Mammary epithelial cell (primary cell): ENCODE measurements at regions not wholly inside any gene's neighbourhood (a gene's known extent, or its start where the extent isn't known, plus 50 kb on each side); places are given as distances from the start of the nearest gene placed in this dataset.

Experiments
- EZH2 ChIP-seq: IDR thresholded peaks from 2 replicates; pipeline ENCODE4 v1.6.1; 2012; ENCODE audit warnings: low read length, inconsistent platforms, borderline replicate concordance
- TF ChIP-seq, protein P1 (sequence below), 2 donors: IDR thresholded peaks in 1 of 2; conservative IDR thresholded peaks in 1 of 2; 2 replicates each; pipeline ENCODE4 v1.5.1; 2011 to 2012; ENCODE audit warnings: inconsistent platforms in 2 of 2, low read length in 2 of 2, mild to moderate bottlenecking in 2 of 2, control low read depth in 1 of 2, low read depth in 1 of 2; ENCODE audit not compliant: insufficient read depth in 1 of 2; ENCODE audit errors: extremely low read depth in 1 of 2

DNA sequence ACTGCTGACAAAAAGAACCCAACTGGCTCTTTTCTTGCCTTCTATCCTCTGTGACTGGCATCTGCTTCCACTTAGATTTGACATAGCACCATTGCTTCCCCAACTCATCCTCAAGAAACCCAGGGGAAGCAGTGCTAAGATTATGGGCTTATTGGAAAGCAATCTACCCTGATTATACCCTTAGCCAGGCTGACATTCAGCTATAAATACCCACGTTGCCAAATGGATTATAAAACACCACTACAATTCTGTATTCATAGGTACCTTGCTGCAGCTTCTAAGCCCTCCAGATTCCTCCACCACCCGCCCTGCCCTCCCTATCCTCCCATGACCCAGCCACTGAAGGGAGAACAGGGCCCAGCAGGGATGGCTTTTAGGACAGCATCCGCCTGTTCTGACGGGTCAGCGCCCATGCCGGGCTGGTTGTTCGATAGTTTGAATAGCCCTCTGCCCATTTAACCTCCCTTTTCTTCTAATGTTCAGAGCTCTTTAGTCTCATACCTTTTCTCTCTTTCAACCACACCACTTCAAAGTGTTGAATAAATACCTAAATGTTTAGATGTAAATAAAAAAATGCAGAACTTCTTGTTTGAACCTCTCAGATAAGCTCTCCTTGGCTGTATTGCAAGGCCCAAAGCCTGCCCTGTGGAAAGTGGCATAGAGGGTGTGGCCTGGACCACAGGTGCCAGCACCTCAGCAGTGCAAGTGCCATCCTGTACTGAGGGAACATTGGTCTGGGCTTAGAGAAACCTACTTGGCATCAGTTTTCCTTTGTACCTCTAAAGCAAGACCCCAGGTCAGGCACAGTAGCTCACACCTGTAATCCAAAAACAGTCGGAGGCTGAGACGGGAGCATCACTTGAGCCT lies 86.6 kb upstream of the RGPD5 start:
- TF ChIP-seq, protein P1, sequence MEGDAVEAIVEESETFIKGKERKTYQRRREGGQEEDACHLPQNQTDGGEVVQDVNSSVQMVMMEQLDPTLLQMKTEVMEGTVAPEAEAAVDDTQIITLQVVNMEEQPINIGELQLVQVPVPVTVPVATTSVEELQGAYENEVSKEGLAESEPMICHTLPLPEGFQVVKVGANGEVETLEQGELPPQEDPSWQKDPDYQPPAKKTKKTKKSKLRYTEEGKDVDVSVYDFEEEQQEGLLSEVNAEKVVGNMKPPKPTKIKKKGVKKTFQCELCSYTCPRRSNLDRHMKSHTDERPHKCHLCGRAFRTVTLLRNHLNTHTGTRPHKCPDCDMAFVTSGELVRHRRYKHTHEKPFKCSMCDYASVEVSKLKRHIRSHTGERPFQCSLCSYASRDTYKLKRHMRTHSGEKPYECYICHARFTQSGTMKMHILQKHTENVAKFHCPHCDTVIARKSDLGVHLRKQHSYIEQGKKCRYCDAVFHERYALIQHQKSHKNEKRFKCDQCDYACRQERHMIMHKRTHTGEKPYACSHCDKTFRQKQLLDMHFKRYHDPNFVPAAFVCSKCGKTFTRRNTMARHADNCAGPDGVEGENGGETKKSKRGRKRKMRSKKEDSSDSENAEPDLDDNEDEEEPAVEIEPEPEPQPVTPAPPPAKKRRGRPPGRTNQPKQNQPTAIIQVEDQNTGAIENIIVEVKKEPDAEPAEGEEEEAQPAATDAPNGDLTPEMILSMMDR (conservative IDR thresholded peaks at IDR 0.05 in 1 of 2, IDR thresholded peaks at IDR 0.05 in 1 of 2; ENCODE audit: extremely low read depth in 1 of 2, insufficient read depth in 1 of 2, low read depth in 1 of 2, low read length in 2 of 2): no peak
- TF ChIP-seq EZH2: no peak
